Kidney epithelial cell (primary cell): ENCODE measurements at regions not wholly inside any gene's neighbourhood (a gene's known extent, or its start where the extent isn't known, plus 50 kb on each side); places are given as distances from the start of the nearest gene placed in this dataset.

ENCODE experiments used
- DNase-seq: peaks from one replicate; pipeline ENCODE4 v3.0.0-alpha.2; 2010; ENCODE audit warnings: low read depth
- H3K27me3 ChIP-seq: 2 replicates; pipeline ENCODE4 v1.6.0; 2011; ENCODE audit warnings: low read length; ENCODE audit not compliant: control insufficient read depth, insufficient read depth
- H3K36me3 ChIP-seq: 2 replicates; pipeline ENCODE4 v1.5.1; 2011; ENCODE audit warnings: low read length; ENCODE audit not compliant: control insufficient read depth, insufficient read depth
- H3K4me3 ChIP-seq: 2 replicates; pipeline ENCODE4 v1.5.1; 2011; ENCODE audit warnings: low read depth, mild to moderate bottlenecking, control low read depth, low read length
- CTCF ChIP-seq: IDR thresholded peaks from 2 replicates; pipeline ENCODE4 v1.5.1; 2011; ENCODE audit warnings: mild to moderate bottlenecking, moderate library complexity, low read length, control low read depth, inconsistent platforms; ENCODE audit not compliant: insufficient read depth, poor library complexity, severe bottlenecking

DNA sequence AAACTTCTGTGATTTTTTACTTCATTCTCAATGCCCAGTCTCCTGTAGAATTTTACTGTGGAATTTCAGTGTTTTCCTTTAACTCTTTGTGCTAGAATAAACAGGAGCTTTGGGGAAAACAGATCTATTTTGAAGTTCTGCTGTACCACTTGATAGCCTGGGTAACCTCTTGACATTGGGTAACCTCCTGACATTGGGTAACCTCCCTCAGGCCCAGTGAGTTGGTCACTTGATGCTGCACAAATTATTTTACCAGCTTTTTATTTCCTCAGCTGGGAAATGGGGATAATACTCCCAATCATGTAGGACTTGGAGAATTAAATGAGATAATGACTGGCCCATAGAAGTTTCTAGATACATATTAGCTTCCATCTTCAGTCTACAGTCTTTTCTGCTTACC is 137.3 kb upstream of the TOP1 start:
- Histone ChIP-seq H3K36me3 (no peaks in the 10 kb centered on the region), H3K27me3 (no peaks in the 10 kb centered on the region), H3K4me3 (no peak overlapping the region)
- no peak for TF ChIP-seq CTCF
- DNase-seq = no peak

DNA sequence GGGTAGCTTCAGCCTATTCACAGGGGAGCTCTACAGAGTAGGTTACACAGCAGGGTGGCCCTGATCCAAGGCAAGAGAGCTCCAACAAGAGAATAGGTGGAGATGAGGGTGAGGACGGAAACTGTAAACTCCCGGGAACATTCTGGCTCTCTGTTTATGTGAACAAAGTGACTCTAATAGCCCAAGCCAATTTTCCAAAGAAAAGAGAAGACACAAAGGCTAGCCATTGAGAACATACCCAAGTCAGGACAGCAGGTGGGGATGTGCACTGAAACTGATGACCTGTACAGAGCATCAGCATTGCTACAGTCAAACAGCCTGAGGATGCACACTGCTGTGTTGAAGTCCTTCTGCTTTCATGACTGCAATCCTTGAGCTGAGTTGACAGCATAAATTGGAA is 136.0 kb upstream of the TOP1 start:
- H3K27me3 ChIP-seq = no peaks in the 10 kb centered on the region
- no peaks in the 10 kb centered on the region for H3K36me3 ChIP-seq
- no peak for DNase-seq
- no peak for TF ChIP-seq CTCF
- H3K4me3 ChIP-seq = no peak overlapping the region

- no peak for TF ChIP-seq CTCF
- Histone ChIP-seq H3K4me3 (no peak overlapping the region), H3K27me3 (no peaks in the 10 kb centered on the region), H3K36me3 (no peaks in the 10 kb centered on the region)
- DNase-seq = no peak
Observed at GRCh38 chr20:40893610-40894236, 134.9 kb upstream of the TOP1 start.

GRCh38 chr20:40894237-40894630 is 134.4 kb upstream of the TOP1 start:
- TF ChIP-seq CTCF = no peak
- H3K27me3 ChIP-seq = no peaks in the 10 kb centered on the region

GRCh38 chr20:40895182-40895581 is 133.4 kb upstream of the TOP1 start:
- Histone ChIP-seq H3K36me3 (no peaks in the 10 kb centered on the region), H3K27me3 (no peaks in the 10 kb centered on the region), H3K4me3 (no peak overlapping the region)
- no peak for TF ChIP-seq CTCF
- DNase-seq = no peak

More at GRCh38 chr20:40894237-40894630, 134.4 kb upstream of the TOP1 start:
- Histone ChIP-seq H3K36me3 (no peaks in the 10 kb centered on the region), H3K4me3 (no peak overlapping the region)
- no peak for DNase-seq
